K562 (cell line): ENCODE measurements at regions not wholly inside any gene's neighbourhood (a gene's known extent, or its start where the extent isn't known, plus 50 kb on each side); places are given as distances from the start of the nearest gene placed in this dataset.

ENCODE experiments used
- CTCF ChIP-seq, 3 experiments: IDR thresholded peaks in 2 of 3; conservative IDR thresholded peaks in 1 of 3; 2 replicates each; pipeline ENCODE4 v1.5.1; 2011 to 2012; ENCODE audit warnings: low read length in 3 of 3, mild to moderate bottlenecking in 3 of 3, control low read depth in 2 of 3, improper control_type of control experiment in 1 of 3, inconsistent platforms in 1 of 3, low read depth in 1 of 3, mixed read lengths in 1 of 3, moderate library complexity in 1 of 3; ENCODE audit not compliant: insufficient read depth in 2 of 3
- KLF6 ChIP-seq: fragments of 250-450 bp; sonication (Bioruptor Pico); IDR thresholded peaks from 2 replicates; pipeline ENCODE4 v1.4.0; 2020; ENCODE audit warnings: mild to moderate bottlenecking, moderate library complexity, borderline replicate concordance
- MAX ChIP-seq: sonication (generic); formaldehyde crosslinking; IDR thresholded peaks from 2 replicates; pipeline ENCODE4 v1.9.0; 2022; ENCODE audit warnings: mild to moderate bottlenecking, missing genetic modification reagents
- MEF2D ChIP-seq: conservative IDR thresholded peaks from 2 replicates; pipeline ENCODE4 v1.6.1; 2016; ENCODE audit warnings: low read depth, missing genetic modification characterization, missing compliant biosample characterization
- NFIC ChIP-seq: fragments of 450-650 bp; IDR thresholded peaks from 2 replicates; pipeline ENCODE4 v1.6.1; 2017; ENCODE audit warnings: mild to moderate bottlenecking, inconsistent platforms
- ZNF134 ChIP-seq: fragments of 250-450 bp; sonication (Bioruptor Pico); conservative IDR thresholded peaks from 2 replicates; pipeline ENCODE4 v1.4.0; 2020

GRCh38 chr7:118861581-118861980 is 637.1 kb downstream of the ANKRD7 start:
- no peak for TF ChIP-seq KLF6
- TF ChIP-seq CTCF (IDR thresholded peaks at IDR 0.05 in 2 of 3, conservative IDR thresholded peaks at IDR 0.05 in 1 of 3; ENCODE audit: insufficient read depth in 2 of 3, low read depth in 1 of 3, low read length in 3 of 3), result no peak
- TF ChIP-seq NFIC, result no peak
- no peak for TF ChIP-seq MAX (CRISPR knock-in tag)
- no peak for TF ChIP-seq ZNF134 (CRISPR knock-in tag)
- no peak for TF ChIP-seq MEF2D
